GM23338 (cell line): ENCODE measurements at regions not wholly inside any gene's neighbourhood (a gene's known extent, or its start where the extent isn't known, plus 50 kb on each side); places are given as distances from the start of the nearest gene placed in this dataset.
A peak's percentile ranks its signal among the peaks of the same experiment; 100 is the strongest.

Experiments
- ATAC-seq: fragments of 200-7000 bp; cut with Tn5 transposase; 3 replicates; pipeline ENCODE4 v1.9.1; 2020
- DNase-seq: peaks from one replicate; pipeline ENCODE4 v3.0.0-alpha.2; 2015; ENCODE audit warnings: low spot score
- H2AFZ ChIP-seq: fragments of 200-600 bp; sonication (generic); 2 replicates; pipeline ENCODE4 v1.8.0; 2016; ENCODE audit warnings: antibody characterized with exemption, mild to moderate bottlenecking, moderate library complexity
- H3F3A ChIP-seq: fragments of 200-600 bp; sonication (generic); replicated peaks from 2 replicates; pipeline ENCODE4 v1.8.0; 2017; ENCODE audit warnings: antibody characterized with exemption, mixed run types, low read depth
- H3K27ac ChIP-seq: fragments of 200-600 bp; sonication (generic); 2 replicates; pipeline ENCODE4 v1.6.1; 2016; ENCODE audit warnings: low read depth
- H3K27me3 ChIP-seq: fragments of 200-600 bp; sonication (generic); 2 replicates; pipeline ENCODE4 v1.8.0; 2016; ENCODE audit warnings: mild to moderate bottlenecking, mixed run types, moderate library complexity; ENCODE audit not compliant: insufficient read depth
- H3K36me3 ChIP-seq: fragments of 200-600 bp; sonication (generic); 2 replicates; pipeline ENCODE4 v1.8.0; 2016; ENCODE audit warnings: mild to moderate bottlenecking; ENCODE audit not compliant: insufficient read depth
- H3K4me1 ChIP-seq: fragments of 200-600 bp; sonication (generic); 2 replicates; pipeline ENCODE4 v1.8.0; 2016; ENCODE audit warnings: mild to moderate bottlenecking, moderate library complexity; ENCODE audit not compliant: insufficient read depth
- H3K4me2 ChIP-seq: fragments of 200-600 bp; sonication (generic); 2 replicates; pipeline ENCODE4 v1.7.1; 2017; ENCODE audit warnings: mixed run types
- H3K4me3 ChIP-seq: fragments of 200-600 bp; sonication (generic); 2 replicates; pipeline ENCODE4 v1.6.1; 2016; ENCODE audit warnings: mixed run types
- H3K79me2 ChIP-seq: fragments of 200-600 bp; sonication (generic); replicated peaks from 2 replicates; pipeline ENCODE4 v1.8.0; 2017; ENCODE audit warnings: mild to moderate bottlenecking; ENCODE audit not compliant: insufficient read depth
- H3K9me2 ChIP-seq: fragments of 200-600 bp; sonication (generic); 2 replicates; pipeline ENCODE4 v1.8.0; 2017; ENCODE audit not compliant: insufficient read depth
- H4K20me1 ChIP-seq: fragments of 200-600 bp; sonication (generic); replicated peaks from 2 replicates; pipeline ENCODE4 v1.8.0; 2017; ENCODE audit warnings: mild to moderate bottlenecking; ENCODE audit not compliant: insufficient read depth
- H3K27ac Mint-ChIP-seq: 2 replicates; pipeline ENCODE4 v1.8.0; 2020; ENCODE audit warnings: inconsistent platforms, mild to moderate bottlenecking, moderate library complexity, mixed read lengths
- H3K27me3 Mint-ChIP-seq: 3 replicates; pipeline ENCODE4 v1.8.0; 2022; ENCODE audit warnings: low read depth, mild to moderate bottlenecking, moderate library complexity, mixed read lengths, inconsistent platforms; ENCODE audit not compliant: insufficient read depth, poor library complexity
- H3K36me3 Mint-ChIP-seq: 3 replicates; pipeline ENCODE4 v1.8.0; 2021; ENCODE audit warnings: low read depth, mild to moderate bottlenecking, inconsistent platforms, moderate library complexity, mixed read lengths
- H3K4me1 Mint-ChIP-seq: 3 replicates; pipeline ENCODE4 v1.8.0; 2020; ENCODE audit warnings: mild to moderate bottlenecking, inconsistent platforms, mixed read lengths
- H3K4me3 Mint-ChIP-seq: 3 replicates; pipeline ENCODE4 v1.8.0; 2021; ENCODE audit warnings: moderate library complexity, mild to moderate bottlenecking, inconsistent platforms, mixed read lengths
- H3K9me3 Mint-ChIP-seq: 3 replicates; pipeline ENCODE4 v1.8.0; 2020; ENCODE audit warnings: moderate library complexity, mild to moderate bottlenecking, inconsistent platforms, mixed read lengths
- CREB1 ChIP-seq: fragments of 250-450 bp; sonication (Bioruptor Pico); IDR thresholded peaks from 2 replicates; pipeline ENCODE4 v1.5.0; 2020; ENCODE audit warnings: low read depth, mild to moderate bottlenecking, moderate library complexity
- CTCF ChIP-seq, 2 experiments: fragments of 200-600 bp in 1 of 2; sonication (generic) in 1 of 2; conservative IDR thresholded peaks; 2 replicates each; pipeline versions ENCODE4 v1.5.1 to v1.6.1; 2016 to 2017; ENCODE audit warnings: antibody characterized with exemption in 2 of 2, low read depth in 2 of 2, mild to moderate bottlenecking in 2 of 2, moderate library complexity in 1 of 2
- EZH2phosphoT487 ChIP-seq: fragments of 200-600 bp; sonication (generic); IDR thresholded peaks from one replicate; pipeline ENCODE4 v1.8.1; 2018; ENCODE audit warnings: antibody characterized with exemption; ENCODE audit not compliant: unreplicated experiment
- JUNB ChIP-seq: IDR thresholded peaks from one replicate; pipeline ENCODE4 v1.6.1; 2016; ENCODE audit warnings: antibody characterized with exemption; ENCODE audit not compliant: unreplicated experiment
- NANOG ChIP-seq: IDR thresholded peaks from 2 replicates; pipeline ENCODE4 v1.6.1; 2016; ENCODE audit warnings: antibody characterized with exemption, borderline replicate concordance
- POLR2AphosphoS5 ChIP-seq: IDR thresholded peaks from 2 replicates; pipeline ENCODE4 v1.6.1; 2016; ENCODE audit warnings: antibody characterized with exemption, low read depth
- STAT1 ChIP-seq: IDR thresholded peaks from one replicate; pipeline ENCODE4 v1.6.1; 2016; ENCODE audit warnings: antibody characterized with exemption; ENCODE audit not compliant: unreplicated experiment
- ZNF331 ChIP-seq: fragments of 250-450 bp; sonication (Bioruptor Pico); IDR thresholded peaks from 2 replicates; pipeline ENCODE4 v1.5.0; 2020; ENCODE audit warnings: low read depth, mild to moderate bottlenecking, moderate library complexity
- TF ChIP-seq, protein P1 (sequence below): IDR thresholded peaks from one replicate; pipeline ENCODE4 v1.6.1; 2018; ENCODE audit warnings: antibody characterized with exemption; ENCODE audit not compliant: unreplicated experiment
- TF ChIP-seq, protein P2 (sequence below): IDR thresholded peaks from 2 replicates; pipeline ENCODE4 v1.6.1; 2016; ENCODE audit warnings: antibody characterized with exemption
- TF ChIP-seq, protein P3 (sequence below): fragments of 250-450 bp; sonication (Bioruptor Pico); IDR thresholded peaks from 2 replicates; pipeline ENCODE4 v1.5.0; 2020; ENCODE audit warnings: mild to moderate bottlenecking, moderate library complexity

GRCh38 chr2:207286106-207286505 lies 120.4 kb upstream of the KLF7 start:
- ATAC-seq, result no peak
- no peaks in the 10 kb centered on the region for H3K79me2 ChIP-seq
- Mint-ChIP-seq H3K27ac (no peak overlapping the region), H3K9me3 (no peaks in the 10 kb centered on the region), H3K36me3 (no peaks in the 10 kb centered on the region), H3K4me3 (no peak overlapping the region), H3K27me3 (peaks cover 2% of the 10 kb centered on the region), H3K4me1 (peaks cover 32% of the 10 kb centered on the region)
- peaks cover 28% of the 10 kb centered on the region for H3K4me1 ChIP-seq
- H3K27ac ChIP-seq, result no peak overlapping the region
- no peak for DNase-seq
- TF ChIP-seq JUNB, result no peak
- TF ChIP-seq, protein P1, sequence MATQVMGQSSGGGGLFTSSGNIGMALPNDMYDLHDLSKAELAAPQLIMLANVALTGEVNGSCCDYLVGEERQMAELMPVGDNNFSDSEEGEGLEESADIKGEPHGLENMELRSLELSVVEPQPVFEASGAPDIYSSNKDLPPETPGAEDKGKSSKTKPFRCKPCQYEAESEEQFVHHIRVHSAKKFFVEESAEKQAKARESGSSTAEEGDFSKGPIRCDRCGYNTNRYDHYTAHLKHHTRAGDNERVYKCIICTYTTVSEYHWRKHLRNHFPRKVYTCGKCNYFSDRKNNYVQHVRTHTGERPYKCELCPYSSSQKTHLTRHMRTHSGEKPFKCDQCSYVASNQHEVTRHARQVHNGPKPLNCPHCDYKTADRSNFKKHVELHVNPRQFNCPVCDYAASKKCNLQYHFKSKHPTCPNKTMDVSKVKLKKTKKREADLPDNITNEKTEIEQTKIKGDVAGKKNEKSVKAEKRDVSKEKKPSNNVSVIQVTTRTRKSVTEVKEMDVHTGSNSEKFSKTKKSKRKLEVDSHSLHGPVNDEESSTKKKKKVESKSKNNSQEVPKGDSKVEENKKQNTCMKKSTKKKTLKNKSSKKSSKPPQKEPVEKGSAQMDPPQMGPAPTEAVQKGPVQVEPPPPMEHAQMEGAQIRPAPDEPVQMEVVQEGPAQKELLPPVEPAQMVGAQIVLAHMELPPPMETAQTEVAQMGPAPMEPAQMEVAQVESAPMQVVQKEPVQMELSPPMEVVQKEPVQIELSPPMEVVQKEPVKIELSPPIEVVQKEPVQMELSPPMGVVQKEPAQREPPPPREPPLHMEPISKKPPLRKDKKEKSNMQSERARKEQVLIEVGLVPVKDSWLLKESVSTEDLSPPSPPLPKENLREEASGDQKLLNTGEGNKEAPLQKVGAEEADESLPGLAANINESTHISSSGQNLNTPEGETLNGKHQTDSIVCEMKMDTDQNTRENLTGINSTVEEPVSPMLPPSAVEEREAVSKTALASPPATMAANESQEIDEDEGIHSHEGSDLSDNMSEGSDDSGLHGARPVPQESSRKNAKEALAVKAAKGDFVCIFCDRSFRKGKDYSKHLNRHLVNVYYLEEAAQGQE, result no peak
- TF ChIP-seq STAT1, result no peak
- TF ChIP-seq NANOG, result no peak
- TF ChIP-seq CREB1 (CRISPR knock-in tag), result no peak
- TF ChIP-seq, protein P2, sequence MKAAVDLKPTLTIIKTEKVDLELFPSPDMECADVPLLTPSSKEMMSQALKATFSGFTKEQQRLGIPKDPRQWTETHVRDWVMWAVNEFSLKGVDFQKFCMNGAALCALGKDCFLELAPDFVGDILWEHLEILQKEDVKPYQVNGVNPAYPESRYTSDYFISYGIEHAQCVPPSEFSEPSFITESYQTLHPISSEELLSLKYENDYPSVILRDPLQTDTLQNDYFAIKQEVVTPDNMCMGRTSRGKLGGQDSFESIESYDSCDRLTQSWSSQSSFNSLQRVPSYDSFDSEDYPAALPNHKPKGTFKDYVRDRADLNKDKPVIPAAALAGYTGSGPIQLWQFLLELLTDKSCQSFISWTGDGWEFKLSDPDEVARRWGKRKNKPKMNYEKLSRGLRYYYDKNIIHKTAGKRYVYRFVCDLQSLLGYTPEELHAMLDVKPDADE, result no peak
- TF ChIP-seq ZNF331 (CRISPR knock-in tag), result no peak
- TF ChIP-seq CTCF (conservative IDR thresholded peaks at IDR 0.05; ENCODE audit: low read depth in 2 of 2), result no peak
- no peak for TF ChIP-seq POLR2AphosphoS5
- TF ChIP-seq, protein P3, sequence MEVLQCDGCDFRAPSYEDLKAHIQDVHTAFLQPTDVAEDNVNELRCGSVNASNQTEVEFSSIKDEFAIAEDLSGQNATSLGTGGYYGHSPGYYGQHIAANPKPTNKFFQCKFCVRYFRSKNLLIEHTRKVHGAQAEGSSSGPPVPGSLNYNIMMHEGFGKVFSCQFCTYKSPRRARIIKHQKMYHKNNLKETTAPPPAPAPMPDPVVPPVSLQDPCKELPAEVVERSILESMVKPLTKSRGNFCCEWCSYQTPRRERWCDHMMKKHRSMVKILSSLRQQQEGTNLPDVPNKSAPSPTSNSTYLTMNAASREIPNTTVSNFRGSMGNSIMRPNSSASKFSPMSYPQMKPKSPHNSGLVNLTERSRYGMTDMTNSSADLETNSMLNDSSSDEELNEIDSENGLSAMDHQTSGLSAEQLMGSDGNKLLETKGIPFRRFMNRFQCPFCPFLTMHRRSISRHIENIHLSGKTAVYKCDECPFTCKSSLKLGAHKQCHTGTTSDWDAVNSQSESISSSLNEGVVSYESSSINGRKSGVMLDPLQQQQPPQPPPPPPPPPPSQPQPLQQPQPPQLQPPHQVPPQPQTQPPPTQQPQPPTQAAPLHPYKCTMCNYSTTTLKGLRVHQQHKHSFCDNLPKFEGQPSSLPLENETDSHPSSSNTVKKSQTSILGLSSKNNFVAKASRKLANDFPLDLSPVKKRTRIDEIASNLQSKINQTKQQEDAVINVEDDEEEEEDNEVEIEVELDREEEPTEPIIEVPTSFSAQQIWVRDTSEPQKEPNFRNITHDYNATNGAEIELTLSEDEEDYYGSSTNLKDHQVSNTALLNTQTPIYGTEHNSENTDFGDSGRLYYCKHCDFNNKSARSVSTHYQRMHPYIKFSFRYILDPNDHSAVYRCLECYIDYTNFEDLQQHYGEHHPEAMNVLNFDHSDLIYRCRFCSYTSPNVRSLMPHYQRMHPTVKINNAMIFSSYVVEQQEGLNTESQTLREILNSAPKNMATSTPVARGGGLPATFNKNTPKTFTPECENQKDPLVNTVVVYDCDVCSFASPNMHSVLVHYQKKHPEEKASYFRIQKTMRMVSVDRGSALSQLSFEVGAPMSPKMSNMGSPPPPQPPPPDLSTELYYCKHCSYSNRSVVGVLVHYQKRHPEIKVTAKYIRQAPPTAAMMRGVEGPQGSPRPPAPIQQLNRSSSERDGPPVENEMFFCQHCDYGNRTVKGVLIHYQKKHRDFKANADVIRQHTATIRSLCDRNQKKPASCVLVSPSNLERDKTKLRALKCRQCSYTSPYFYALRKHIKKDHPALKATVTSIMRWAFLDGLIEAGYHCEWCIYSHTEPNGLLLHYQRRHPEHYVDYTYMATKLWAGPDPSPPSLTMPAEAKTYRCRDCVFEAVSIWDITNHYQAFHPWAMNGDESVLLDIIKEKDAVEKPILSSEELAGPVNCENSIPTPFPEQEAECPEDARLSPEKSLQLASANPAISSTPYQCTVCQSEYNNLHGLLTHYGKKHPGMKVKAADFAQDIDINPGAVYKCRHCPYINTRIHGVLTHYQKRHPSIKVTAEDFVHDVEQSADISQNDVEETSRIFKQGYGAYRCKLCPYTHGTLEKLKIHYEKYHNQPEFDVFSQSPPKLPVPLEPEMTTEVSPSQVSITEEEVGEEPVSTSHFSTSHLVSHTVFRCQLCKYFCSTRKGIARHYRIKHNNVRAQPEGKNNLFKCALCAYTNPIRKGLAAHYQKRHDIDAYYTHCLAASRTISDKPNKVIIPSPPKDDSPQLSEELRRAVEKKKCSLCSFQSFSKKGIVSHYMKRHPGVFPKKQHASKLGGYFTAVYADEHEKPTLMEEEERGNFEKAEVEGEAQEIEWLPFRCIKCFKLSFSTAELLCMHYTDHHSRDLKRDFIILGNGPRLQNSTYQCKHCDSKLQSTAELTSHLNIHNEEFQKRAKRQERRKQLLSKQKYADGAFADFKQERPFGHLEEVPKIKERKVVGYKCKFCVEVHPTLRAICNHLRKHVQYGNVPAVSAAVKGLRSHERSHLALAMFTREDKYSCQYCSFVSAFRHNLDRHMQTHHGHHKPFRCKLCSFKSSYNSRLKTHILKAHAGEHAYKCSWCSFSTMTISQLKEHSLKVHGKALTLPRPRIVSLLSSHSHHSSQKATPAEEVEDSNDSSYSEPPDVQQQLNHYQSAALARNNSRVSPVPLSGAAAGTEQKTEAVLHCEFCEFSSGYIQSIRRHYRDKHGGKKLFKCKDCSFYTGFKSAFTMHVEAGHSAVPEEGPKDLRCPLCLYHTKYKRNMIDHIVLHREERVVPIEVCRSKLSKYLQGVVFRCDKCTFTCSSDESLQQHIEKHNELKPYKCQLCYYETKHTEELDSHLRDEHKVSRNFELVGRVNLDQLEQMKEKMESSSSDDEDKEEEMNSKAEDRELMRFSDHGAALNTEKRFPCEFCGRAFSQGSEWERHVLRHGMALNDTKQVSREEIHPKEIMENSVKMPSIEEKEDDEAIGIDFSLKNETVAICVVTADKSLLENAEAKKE (CRISPR knock-in tag), result no peak
- TF ChIP-seq EZH2phosphoT487, result no peak
- H3K4me3 ChIP-seq, result no peak overlapping the region
- H3K9me2 ChIP-seq, result peaks cover 2% of the 10 kb centered on the region; the same call in 1 of the 2 replicates
- 0 out of 2 replicates have a peak overlapping the region, but pooled peaks have one; percentile 11 for H2AFZ ChIP-seq
- H3K36me3 ChIP-seq, result no peaks in the 10 kb centered on the region
- H3K4me2 ChIP-seq, result no peak overlapping the region
- H3K27me3 ChIP-seq, result no peaks in the 10 kb centered on the region
- no peaks in the 10 kb centered on the region for H3F3A ChIP-seq
- H4K20me1 ChIP-seq, result no peaks in the 10 kb centered on the region
